Astrocyte (in vitro differentiated cells and primary cell): ENCODE measurements at regions not wholly inside any gene's neighbourhood (a gene's known extent, or its start where the extent isn't known, plus 50 kb on each side); places are given as distances from the start of the nearest gene placed in this dataset.

Experiments used
- DNase-seq: peaks from one replicate; pipeline ENCODE4 v3.0.0-alpha.2; 2010; ENCODE audit warnings: low read depth
- FAIRE-seq: peaks from 2 replicates; lab custom pipeline; 2011; peaks lifted over from hg19 to GRCh38; lab: Jason Lieb, UNC
- H2AFZ ChIP-seq: 2 replicates; pipeline ENCODE4 v1.6.0; 2012; ENCODE audit warnings: low read depth, low read length, inconsistent platforms
- H3K27ac ChIP-seq: 2 replicates; pipeline ENCODE4 v1.5.1; 2011; ENCODE audit warnings: low read depth, low read length, inconsistent platforms
- H3K27me3 ChIP-seq: 2 replicates; pipeline ENCODE4 v1.6.0; 2011; ENCODE audit warnings: low read length, inconsistent platforms; ENCODE audit not compliant: insufficient read depth
- H3K36me3 ChIP-seq: 2 replicates; pipeline ENCODE4 v1.5.1; 2011; ENCODE audit warnings: low read length, inconsistent platforms; ENCODE audit not compliant: insufficient read depth
- H3K4me1 ChIP-seq: 2 replicates; pipeline ENCODE4 v1.5.1; 2011; ENCODE audit warnings: low read length, inconsistent platforms; ENCODE audit not compliant: insufficient read depth
- H3K4me2 ChIP-seq: 2 replicates; pipeline ENCODE4 v1.6.0; 2012; ENCODE audit warnings: low read length, inconsistent platforms
- H3K4me3 ChIP-seq: 2 replicates; pipeline ENCODE4 v1.5.1; 2011; ENCODE audit warnings: low read depth, mild to moderate bottlenecking, low read length, inconsistent platforms; ENCODE audit not compliant: insufficient read depth
- H3K79me2 ChIP-seq: 2 replicates; pipeline ENCODE4 v1.6.0; 2012; ENCODE audit warnings: mild to moderate bottlenecking, low read length, inconsistent platforms; ENCODE audit not compliant: insufficient read depth
- H3K9ac ChIP-seq: 2 replicates; pipeline ENCODE4 v1.6.0; 2012; ENCODE audit warnings: mild to moderate bottlenecking, low read length, inconsistent platforms
- H3K9me3 ChIP-seq: 2 replicates; pipeline ENCODE4 v1.5.1; 2012; ENCODE audit warnings: low read depth, mild to moderate bottlenecking, low read length, inconsistent platforms; ENCODE audit not compliant: insufficient read depth
- H4K20me1 ChIP-seq: 2 replicates; pipeline ENCODE4 v1.6.0; 2012; ENCODE audit warnings: low read length, inconsistent platforms; ENCODE audit not compliant: insufficient read depth
- H3K27ac Mint-ChIP-seq: one replicate; pipeline ENCODE4 v1.8.0; 2021; ENCODE audit warnings: mild to moderate bottlenecking, mixed read lengths; ENCODE audit not compliant: unreplicated experiment
- H3K27me3 Mint-ChIP-seq: one replicate; pipeline ENCODE4 v1.8.0; 2021; ENCODE audit warnings: low read depth, mixed read lengths; ENCODE audit not compliant: unreplicated experiment
- H3K36me3 Mint-ChIP-seq: one replicate; pipeline ENCODE4 v1.8.0; 2021; ENCODE audit warnings: low read depth, mixed read lengths; ENCODE audit not compliant: unreplicated experiment
- H3K4me1 Mint-ChIP-seq: one replicate; pipeline ENCODE4 v1.8.0; 2021; ENCODE audit warnings: low read depth, mixed read lengths; ENCODE audit not compliant: unreplicated experiment
- H3K4me3 Mint-ChIP-seq: one replicate; pipeline ENCODE4 v1.8.0; 2021; ENCODE audit warnings: mild to moderate bottlenecking, moderate library complexity, mixed read lengths; ENCODE audit not compliant: unreplicated experiment
- H3K9me3 Mint-ChIP-seq: one replicate; pipeline ENCODE4 v1.8.0; 2021; ENCODE audit warnings: mild to moderate bottlenecking, mixed read lengths; ENCODE audit not compliant: unreplicated experiment
- EZH2 ChIP-seq: IDR thresholded peaks from 2 replicates; pipeline ENCODE4 v1.6.1; 2012; ENCODE audit warnings: mild to moderate bottlenecking, low read length, inconsistent platforms; ENCODE audit not compliant: insufficient read depth
- TF ChIP-seq, protein P1 (sequence below): IDR thresholded peaks from 2 replicates; pipeline ENCODE4 v1.5.1; 2011; ENCODE audit warnings: low read depth, mild to moderate bottlenecking, inconsistent platforms, low read length, moderate library complexity; ENCODE audit not compliant: insufficient read depth

DNA sequence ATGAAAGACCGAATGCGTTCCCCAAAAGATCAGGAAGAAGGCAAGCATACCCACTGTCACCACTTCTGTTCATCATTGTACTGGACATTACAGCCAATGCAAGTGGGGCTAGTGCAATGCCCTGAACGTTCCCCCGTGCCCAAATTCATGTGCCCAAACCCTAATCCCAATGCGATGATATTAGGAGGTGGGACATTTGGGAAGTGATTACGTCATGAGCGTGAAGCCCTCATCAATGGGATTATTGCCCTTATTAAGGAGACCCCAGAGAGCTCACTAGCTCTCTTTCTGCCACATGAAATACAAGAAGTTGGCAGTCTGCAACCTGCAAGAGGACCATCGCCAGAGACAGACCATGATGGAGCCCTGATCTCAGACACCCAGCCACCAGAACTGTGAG lies 511.4 kb upstream of the TPK1 start:
- Histone ChIP-seq H3K9ac (no peak overlapping the region), H2AFZ (no peak overlapping the region), H3K9me3 (peaks cover 3% of the 10 kb centered on the region), H3K4me1 (no peaks in the 10 kb centered on the region), H3K4me3 (no peak overlapping the region), H3K36me3 (no peaks in the 10 kb centered on the region), H3K4me2 (no peak overlapping the region), H3K27me3 (no peaks in the 10 kb centered on the region), H4K20me1 (no peaks in the 10 kb centered on the region), H3K79me2 (no peaks in the 10 kb centered on the region), H3K27ac (no peak overlapping the region)
- TF ChIP-seq, protein P1, sequence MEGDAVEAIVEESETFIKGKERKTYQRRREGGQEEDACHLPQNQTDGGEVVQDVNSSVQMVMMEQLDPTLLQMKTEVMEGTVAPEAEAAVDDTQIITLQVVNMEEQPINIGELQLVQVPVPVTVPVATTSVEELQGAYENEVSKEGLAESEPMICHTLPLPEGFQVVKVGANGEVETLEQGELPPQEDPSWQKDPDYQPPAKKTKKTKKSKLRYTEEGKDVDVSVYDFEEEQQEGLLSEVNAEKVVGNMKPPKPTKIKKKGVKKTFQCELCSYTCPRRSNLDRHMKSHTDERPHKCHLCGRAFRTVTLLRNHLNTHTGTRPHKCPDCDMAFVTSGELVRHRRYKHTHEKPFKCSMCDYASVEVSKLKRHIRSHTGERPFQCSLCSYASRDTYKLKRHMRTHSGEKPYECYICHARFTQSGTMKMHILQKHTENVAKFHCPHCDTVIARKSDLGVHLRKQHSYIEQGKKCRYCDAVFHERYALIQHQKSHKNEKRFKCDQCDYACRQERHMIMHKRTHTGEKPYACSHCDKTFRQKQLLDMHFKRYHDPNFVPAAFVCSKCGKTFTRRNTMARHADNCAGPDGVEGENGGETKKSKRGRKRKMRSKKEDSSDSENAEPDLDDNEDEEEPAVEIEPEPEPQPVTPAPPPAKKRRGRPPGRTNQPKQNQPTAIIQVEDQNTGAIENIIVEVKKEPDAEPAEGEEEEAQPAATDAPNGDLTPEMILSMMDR, result no peak
- TF ChIP-seq EZH2, result no peak
- DNase-seq (no peak), FAIRE-seq (no peak)
- no peaks in the 10 kb centered on the region for H3K4me1 Mint-ChIP-seq
- no peaks in the 10 kb centered on the region for H3K27me3 Mint-ChIP-seq
- no peak overlapping the region for H3K4me3 Mint-ChIP-seq
- H3K27ac Mint-ChIP-seq, result no peak overlapping the region
- no peaks in the 10 kb centered on the region for H3K36me3 Mint-ChIP-seq
- no peaks in the 10 kb centered on the region for H3K9me3 Mint-ChIP-seq

DNA sequence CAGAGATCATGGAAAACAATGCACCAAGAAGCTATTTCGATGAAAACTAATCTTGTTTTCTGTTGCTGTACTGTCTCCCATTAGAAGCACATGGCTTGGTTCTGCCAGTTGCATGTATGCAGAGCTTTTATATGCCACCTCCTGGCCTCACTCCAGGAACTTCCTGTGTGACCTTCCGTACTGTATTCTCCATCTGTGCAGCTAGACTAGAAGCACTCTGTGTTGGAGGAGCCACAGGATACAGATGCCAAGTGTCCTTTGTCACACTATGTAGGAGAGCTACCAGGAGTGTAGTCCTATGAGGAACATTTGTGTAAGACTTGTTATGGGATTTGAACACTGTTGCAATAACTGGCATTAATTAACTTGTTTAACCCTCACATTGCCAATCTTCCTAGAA lies 503.5 kb upstream of the TPK1 start:
- H3K9me3 Mint-ChIP-seq, result no peaks in the 10 kb centered on the region
- H2AFZ ChIP-seq, result no peak overlapping the region
- no peak for TF ChIP-seq EZH2
- TF ChIP-seq, protein P1, result no peak
- H4K20me1 ChIP-seq, result no peaks in the 10 kb centered on the region
- DNase-seq (no peak), FAIRE-seq (no peak)
- no peak overlapping the region for H3K27ac Mint-ChIP-seq
- H3K79me2 ChIP-seq, result no peaks in the 10 kb centered on the region
- no peaks in the 10 kb centered on the region for H3K27me3 ChIP-seq
- H3K4me1 ChIP-seq, result no peaks in the 10 kb centered on the region
- H3K36me3 Mint-ChIP-seq, result no peaks in the 10 kb centered on the region
- no peak overlapping the region for H3K4me3 Mint-ChIP-seq
- H3K36me3 ChIP-seq, result no peaks in the 10 kb centered on the region
- H3K4me1 Mint-ChIP-seq, result no peaks in the 10 kb centered on the region
- no peak overlapping the region for H3K4me2 ChIP-seq
- no peak overlapping the region for H3K9ac ChIP-seq
- no peak overlapping the region for H3K4me3 ChIP-seq
- H3K27me3 Mint-ChIP-seq, result no peaks in the 10 kb centered on the region
- H3K9me3 ChIP-seq, result no peaks in the 10 kb centered on the region
- no peak overlapping the region for H3K27ac ChIP-seq

DNA sequence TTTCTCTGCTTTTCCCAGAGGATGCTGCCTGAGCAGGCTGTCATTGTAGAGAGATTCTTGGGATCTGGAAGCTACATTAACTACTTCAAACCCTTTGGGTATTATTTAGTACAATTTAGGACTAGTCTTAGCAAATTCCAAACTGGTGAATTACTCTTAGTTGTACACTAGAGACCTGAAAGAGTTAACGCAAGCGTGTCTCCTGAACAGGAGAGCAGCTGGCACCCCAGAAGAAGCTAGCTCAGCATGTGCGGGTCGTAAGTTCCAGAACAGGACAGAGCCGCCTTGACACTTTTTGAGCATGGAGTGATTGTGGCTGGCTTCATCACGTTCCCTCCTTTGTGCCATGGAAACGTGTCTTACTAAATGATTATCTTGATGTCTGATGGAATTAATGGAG lies 495.7 kb upstream of the TPK1 start:
- Mint-ChIP-seq H3K27me3 (no peaks in the 10 kb centered on the region), H3K27ac (no peak overlapping the region), H3K9me3 (no peaks in the 10 kb centered on the region), H3K36me3 (no peaks in the 10 kb centered on the region), H3K4me3 (no peak overlapping the region), H3K4me1 (no peaks in the 10 kb centered on the region)
- Histone ChIP-seq H4K20me1 (no peaks in the 10 kb centered on the region), H3K9ac (no peak overlapping the region), H3K4me1 (no peaks in the 10 kb centered on the region), H3K27me3 (no peaks in the 10 kb centered on the region), H3K36me3 (no peaks in the 10 kb centered on the region), H3K79me2 (no peaks in the 10 kb centered on the region), H3K27ac (no peak overlapping the region), H3K9me3 (peaks cover 3% of the 10 kb centered on the region), H2AFZ (no peak overlapping the region), H3K4me2 (no peak overlapping the region), H3K4me3 (no peak overlapping the region)
- no peak for DNase-seq
- no peak for TF ChIP-seq EZH2
- TF ChIP-seq, protein P1, result no peak
- FAIRE-seq, result no peak
